WTC11 (cell line): ENCODE measurements at regions not wholly inside any gene's neighbourhood (a gene's known extent, or its start where the extent isn't known, plus 50 kb on each side); places are given as distances from the start of the nearest gene placed in this dataset.

ENCODE experiments used
- ATAC-seq: fragments of 200-7000 bp; cut with Tn5 transposase; 2 replicates; pipeline ENCODE4 v1.10.0; 2021; ENCODE audit warnings: mild to moderate bottlenecking, moderate library complexity
- CTCF ChIA-PET: fragments of 300-600 bp; sonication (Branson Sonifier 250); formaldehyde crosslinking; loops from one replicate; lab custom pipeline; 2021; ENCODE audit warnings: antibody characterized with exemption; lab: Charles Lee
- POLR2A ChIA-PET: fragments of 350-600 bp; sonication (Branson Sonifier 250); formaldehyde crosslinking; loops from one replicate; lab custom pipeline; 2021; ENCODE audit warnings: antibody characterized with exemption; lab: Charles Lee
- DNase-seq: peaks from one replicate; pipeline ENCODE4 v3.0.0; 2021; ENCODE audit warnings: low spot score
- H3K27ac Mint-ChIP-seq: 2 replicates; pipeline ENCODE4 v1.8.0; 2021; ENCODE audit warnings: mixed read lengths
- H3K27me3 Mint-ChIP-seq: 2 replicates; pipeline ENCODE4 v1.8.0; 2021; ENCODE audit warnings: low read depth, mild to moderate bottlenecking, moderate library complexity, mixed read lengths
- H3K36me3 Mint-ChIP-seq: 2 replicates; pipeline ENCODE4 v1.8.0; 2021; ENCODE audit warnings: mixed read lengths
- H3K4me1 Mint-ChIP-seq: 2 replicates; pipeline ENCODE4 v1.8.0; 2022; ENCODE audit warnings: mixed read lengths
- H3K4me3 Mint-ChIP-seq: 2 replicates; pipeline ENCODE4 v1.8.0; 2021; ENCODE audit warnings: mild to moderate bottlenecking, moderate library complexity, mixed read lengths
- H3K9me3 Mint-ChIP-seq: 2 replicates; pipeline ENCODE4 v1.8.0; 2021; ENCODE audit warnings: mixed read lengths
- FOXJ3 ChIP-seq: sonication (generic); formaldehyde crosslinking; IDR thresholded peaks from 2 replicates; pipeline ENCODE4 v1.9.0; 2021; ENCODE audit warnings: missing genetic modification reagents, mild to moderate bottlenecking, borderline replicate concordance
- FOXK1 ChIP-seq: sonication (generic); formaldehyde crosslinking; IDR thresholded peaks from 2 replicates; pipeline ENCODE4 v1.8.0; 2022; ENCODE audit warnings: mild to moderate bottlenecking, moderate library complexity, missing genetic modification reagents
- HMGA2 ChIP-seq: fragments of 250-450 bp; sonication (Bioruptor Pico); IDR thresholded peaks from 2 replicates; pipeline ENCODE4 v1.4.0; 2021; ENCODE audit warnings: mild to moderate bottlenecking, moderate library complexity
- JUN ChIP-seq: sonication (generic); formaldehyde crosslinking; IDR thresholded peaks from 2 replicates; pipeline ENCODE4 v1.8.0; 2023; ENCODE audit warnings: mild to moderate bottlenecking, missing genetic modification reagents
- NFYB ChIP-seq: sonication (generic); formaldehyde crosslinking; conservative IDR thresholded peaks from 2 replicates; pipeline ENCODE4 v1.8.0; 2022; ENCODE audit warnings: low read depth, missing genetic modification reagents
- PRRX2 ChIP-seq: fragments of 250-450 bp; sonication (Bioruptor Pico); IDR thresholded peaks from 2 replicates; pipeline ENCODE4 v1.8.0; 2021; ENCODE audit warnings: mild to moderate bottlenecking
- SMAD4 ChIP-seq: sonication (generic); formaldehyde crosslinking; IDR thresholded peaks from 2 replicates; pipeline ENCODE4 v1.8.0; 2022; ENCODE audit warnings: mild to moderate bottlenecking, missing genetic modification reagents
- ZNF138 ChIP-seq: sonication (generic); formaldehyde crosslinking; conservative IDR thresholded peaks from 2 replicates; pipeline ENCODE4 v1.8.1; 2022; ENCODE audit warnings: mild to moderate bottlenecking, moderate library complexity, missing genetic modification reagents
- ZNF416 ChIP-seq: fragments of 250-450 bp; sonication (Bioruptor Pico); IDR thresholded peaks from 2 replicates; pipeline ENCODE4 v1.9.0; 2021; ENCODE audit warnings: mild to moderate bottlenecking, inconsistent platforms
- TF ChIP-seq, protein P1 (sequence below): fragments of 250-450 bp; sonication (Bioruptor Pico); IDR thresholded peaks from 2 replicates; pipeline ENCODE4 v1.9.0; 2021; ENCODE audit warnings: mild to moderate bottlenecking
- TF ChIP-seq, protein P2 (sequence below): sonication (generic); formaldehyde crosslinking; IDR thresholded peaks from 2 replicates; pipeline ENCODE4 v1.8.1; 2022; ENCODE audit warnings: low read depth, mild to moderate bottlenecking, moderate library complexity, missing genetic modification reagents, borderline replicate concordance
- TF ChIP-seq, protein P3 (sequence below): fragments of 250-450 bp; sonication (Bioruptor Pico); IDR thresholded peaks from 2 replicates; pipeline ENCODE4 v1.8.0; 2021; ENCODE audit warnings: mild to moderate bottlenecking
- TF ChIP-seq, protein P4 (sequence below): sonication (generic); formaldehyde crosslinking; IDR thresholded peaks from 2 replicates; pipeline ENCODE4 v1.8.1; 2023; ENCODE audit warnings: mild to moderate bottlenecking, missing genetic modification reagents
- TF ChIP-seq, protein P5 (sequence below): sonication (generic); formaldehyde crosslinking; IDR thresholded peaks from 2 replicates; pipeline ENCODE4 v1.8.0; 2022; ENCODE audit warnings: missing genetic modification reagents
- TF ChIP-seq, protein P6 (sequence below): sonication (generic); formaldehyde crosslinking; IDR thresholded peaks from 2 replicates; pipeline ENCODE4 v1.8.1; 2023; ENCODE audit warnings: mild to moderate bottlenecking, missing genetic modification reagents, moderate library complexity
- TF ChIP-seq, protein P7 (sequence below): sonication (generic); formaldehyde crosslinking; IDR thresholded peaks from 2 replicates; pipeline ENCODE4 v1.8.1; 2023; ENCODE audit warnings: mild to moderate bottlenecking, moderate library complexity, missing genetic modification reagents
- TF ChIP-seq, protein P8 (sequence below): sonication (generic); formaldehyde crosslinking; IDR thresholded peaks from 2 replicates; pipeline ENCODE4 v1.8.1; 2023; ENCODE audit warnings: mild to moderate bottlenecking, missing genetic modification reagents

DNA sequence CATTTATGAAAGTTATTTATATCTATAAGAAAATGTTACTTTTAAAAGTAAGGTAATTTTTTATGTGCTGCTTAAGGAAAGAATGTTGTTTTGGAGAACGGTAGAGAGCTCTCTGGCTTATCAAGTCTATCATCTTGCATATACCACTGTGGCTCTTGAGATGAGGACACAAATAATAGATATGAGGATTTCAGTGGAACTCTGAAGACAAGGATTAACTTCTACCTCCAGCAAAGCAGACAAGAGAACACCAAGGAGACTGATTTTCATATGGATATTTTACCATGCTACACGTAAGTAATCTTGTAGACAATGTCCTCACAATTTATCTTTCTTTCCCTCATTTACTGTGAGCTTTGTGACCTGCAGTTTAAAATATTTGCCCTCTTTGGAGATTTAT is 557.5 kb upstream of the NDST4 start:
- H3K4me1 Mint-ChIP-seq: peaks cover 3% of the 10 kb centered on the region; the same call in 1 of the 2 replicates
- ATAC-seq: no peak
- no peak for DNase-seq
- no peaks in the 10 kb centered on the region for H3K27me3 Mint-ChIP-seq
- no peak overlapping the region for H3K4me3 Mint-ChIP-seq
- H3K27ac Mint-ChIP-seq: no peak overlapping the region
- TF ChIP-seq, protein P1, sequence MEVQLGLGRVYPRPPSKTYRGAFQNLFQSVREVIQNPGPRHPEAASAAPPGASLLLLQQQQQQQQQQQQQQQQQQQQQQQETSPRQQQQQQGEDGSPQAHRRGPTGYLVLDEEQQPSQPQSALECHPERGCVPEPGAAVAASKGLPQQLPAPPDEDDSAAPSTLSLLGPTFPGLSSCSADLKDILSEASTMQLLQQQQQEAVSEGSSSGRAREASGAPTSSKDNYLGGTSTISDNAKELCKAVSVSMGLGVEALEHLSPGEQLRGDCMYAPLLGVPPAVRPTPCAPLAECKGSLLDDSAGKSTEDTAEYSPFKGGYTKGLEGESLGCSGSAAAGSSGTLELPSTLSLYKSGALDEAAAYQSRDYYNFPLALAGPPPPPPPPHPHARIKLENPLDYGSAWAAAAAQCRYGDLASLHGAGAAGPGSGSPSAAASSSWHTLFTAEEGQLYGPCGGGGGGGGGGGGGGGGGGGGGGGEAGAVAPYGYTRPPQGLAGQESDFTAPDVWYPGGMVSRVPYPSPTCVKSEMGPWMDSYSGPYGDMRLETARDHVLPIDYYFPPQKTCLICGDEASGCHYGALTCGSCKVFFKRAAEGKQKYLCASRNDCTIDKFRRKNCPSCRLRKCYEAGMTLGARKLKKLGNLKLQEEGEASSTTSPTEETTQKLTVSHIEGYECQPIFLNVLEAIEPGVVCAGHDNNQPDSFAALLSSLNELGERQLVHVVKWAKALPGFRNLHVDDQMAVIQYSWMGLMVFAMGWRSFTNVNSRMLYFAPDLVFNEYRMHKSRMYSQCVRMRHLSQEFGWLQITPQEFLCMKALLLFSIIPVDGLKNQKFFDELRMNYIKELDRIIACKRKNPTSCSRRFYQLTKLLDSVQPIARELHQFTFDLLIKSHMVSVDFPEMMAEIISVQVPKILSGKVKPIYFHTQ (CRISPR knock-in tag): no peak
- TF ChIP-seq NFYB (CRISPR knock-in tag) (no peak), FOXK1 (CRISPR knock-in tag) (no peak), ZNF138 (CRISPR knock-in tag) (no peak), HMGA2 (no peak)
- TF ChIP-seq, protein P2, sequence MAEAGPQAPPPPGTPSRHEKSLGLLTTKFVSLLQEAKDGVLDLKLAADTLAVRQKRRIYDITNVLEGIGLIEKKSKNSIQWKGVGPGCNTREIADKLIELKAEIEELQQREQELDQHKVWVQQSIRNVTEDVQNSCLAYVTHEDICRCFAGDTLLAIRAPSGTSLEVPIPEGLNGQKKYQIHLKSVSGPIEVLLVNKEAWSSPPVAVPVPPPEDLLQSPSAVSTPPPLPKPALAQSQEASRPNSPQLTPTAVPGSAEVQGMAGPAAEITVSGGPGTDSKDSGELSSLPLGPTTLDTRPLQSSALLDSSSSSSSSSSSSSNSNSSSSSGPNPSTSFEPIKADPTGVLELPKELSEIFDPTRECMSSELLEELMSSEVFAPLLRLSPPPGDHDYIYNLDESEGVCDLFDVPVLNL (CRISPR knock-in tag): no peak
- TF ChIP-seq, protein P3, sequence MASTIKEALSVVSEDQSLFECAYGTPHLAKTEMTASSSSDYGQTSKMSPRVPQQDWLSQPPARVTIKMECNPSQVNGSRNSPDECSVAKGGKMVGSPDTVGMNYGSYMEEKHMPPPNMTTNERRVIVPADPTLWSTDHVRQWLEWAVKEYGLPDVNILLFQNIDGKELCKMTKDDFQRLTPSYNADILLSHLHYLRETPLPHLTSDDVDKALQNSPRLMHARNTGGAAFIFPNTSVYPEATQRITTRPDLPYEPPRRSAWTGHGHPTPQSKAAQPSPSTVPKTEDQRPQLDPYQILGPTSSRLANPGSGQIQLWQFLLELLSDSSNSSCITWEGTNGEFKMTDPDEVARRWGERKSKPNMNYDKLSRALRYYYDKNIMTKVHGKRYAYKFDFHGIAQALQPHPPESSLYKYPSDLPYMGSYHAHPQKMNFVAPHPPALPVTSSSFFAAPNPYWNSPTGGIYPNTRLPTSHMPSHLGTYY: no peak
- TF ChIP-seq, protein P4, sequence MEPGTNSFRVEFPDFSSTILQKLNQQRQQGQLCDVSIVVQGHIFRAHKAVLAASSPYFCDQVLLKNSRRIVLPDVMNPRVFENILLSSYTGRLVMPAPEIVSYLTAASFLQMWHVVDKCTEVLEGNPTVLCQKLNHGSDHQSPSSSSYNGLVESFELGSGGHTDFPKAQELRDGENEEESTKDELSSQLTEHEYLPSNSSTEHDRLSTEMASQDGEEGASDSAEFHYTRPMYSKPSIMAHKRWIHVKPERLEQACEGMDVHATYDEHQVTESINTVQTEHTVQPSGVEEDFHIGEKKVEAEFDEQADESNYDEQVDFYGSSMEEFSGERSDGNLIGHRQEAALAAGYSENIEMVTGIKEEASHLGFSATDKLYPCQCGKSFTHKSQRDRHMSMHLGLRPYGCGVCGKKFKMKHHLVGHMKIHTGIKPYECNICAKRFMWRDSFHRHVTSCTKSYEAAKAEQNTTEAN: no peak
- TF ChIP-seq, protein P5, sequence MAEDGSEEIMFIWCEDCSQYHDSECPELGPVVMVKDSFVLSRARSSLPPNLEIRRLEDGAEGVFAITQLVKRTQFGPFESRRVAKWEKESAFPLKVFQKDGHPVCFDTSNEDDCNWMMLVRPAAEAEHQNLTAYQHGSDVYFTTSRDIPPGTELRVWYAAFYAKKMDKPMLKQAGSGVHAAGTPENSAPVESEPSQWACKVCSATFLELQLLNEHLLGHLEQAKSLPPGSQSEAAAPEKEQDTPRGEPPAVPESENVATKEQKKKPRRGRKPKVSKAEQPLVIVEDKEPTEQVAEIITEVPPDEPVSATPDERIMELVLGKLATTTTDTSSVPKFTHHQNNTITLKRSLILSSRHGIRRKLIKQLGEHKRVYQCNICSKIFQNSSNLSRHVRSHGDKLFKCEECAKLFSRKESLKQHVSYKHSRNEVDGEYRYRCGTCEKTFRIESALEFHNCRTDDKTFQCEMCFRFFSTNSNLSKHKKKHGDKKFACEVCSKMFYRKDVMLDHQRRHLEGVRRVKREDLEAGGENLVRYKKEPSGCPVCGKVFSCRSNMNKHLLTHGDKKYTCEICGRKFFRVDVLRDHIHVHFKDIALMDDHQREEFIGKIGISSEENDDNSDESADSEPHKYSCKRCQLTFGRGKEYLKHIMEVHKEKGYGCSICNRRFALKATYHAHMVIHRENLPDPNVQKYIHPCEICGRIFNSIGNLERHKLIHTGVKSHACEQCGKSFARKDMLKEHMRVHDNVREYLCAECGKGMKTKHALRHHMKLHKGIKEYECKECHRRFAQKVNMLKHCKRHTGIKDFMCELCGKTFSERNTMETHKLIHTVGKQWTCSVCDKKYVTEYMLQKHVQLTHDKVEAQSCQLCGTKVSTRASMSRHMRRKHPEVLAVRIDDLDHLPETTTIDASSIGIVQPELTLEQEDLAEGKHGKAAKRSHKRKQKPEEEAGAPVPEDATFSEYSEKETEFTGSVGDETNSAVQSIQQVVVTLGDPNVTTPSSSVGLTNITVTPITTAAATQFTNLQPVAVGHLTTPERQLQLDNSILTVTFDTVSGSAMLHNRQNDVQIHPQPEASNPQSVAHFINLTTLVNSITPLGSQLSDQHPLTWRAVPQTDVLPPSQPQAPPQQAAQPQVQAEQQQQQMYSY: no peak
- no peaks in the 10 kb centered on the region for H3K9me3 Mint-ChIP-seq
- ChIA-PET CTCF (no interaction called here), POLR2A (no interaction called here)
- no peaks in the 10 kb centered on the region for H3K36me3 Mint-ChIP-seq

DNA sequence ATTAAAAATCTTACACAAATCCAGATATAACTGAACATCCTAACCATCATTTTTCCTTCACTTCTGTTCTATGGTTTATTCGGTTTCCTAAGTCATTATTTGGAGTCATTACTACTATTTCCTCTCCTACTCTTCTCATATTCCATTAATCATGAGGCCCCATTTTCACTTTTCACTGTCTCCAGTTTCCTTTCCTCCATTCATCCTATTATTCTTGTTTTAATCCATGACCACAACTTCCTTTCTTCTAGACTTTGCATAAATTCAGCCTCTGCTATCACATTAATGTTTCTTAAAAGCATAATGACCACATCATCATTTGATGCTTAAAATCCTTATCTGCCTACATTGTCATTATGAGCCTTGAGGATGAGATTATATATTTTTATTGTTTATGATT is 555.0 kb upstream of the NDST4 start:
- ATAC-seq (no peak), DNase-seq (no peak)
- Mint-ChIP-seq H3K9me3 (no peaks in the 10 kb centered on the region), H3K27me3 (no peaks in the 10 kb centered on the region), H3K36me3 (no peaks in the 10 kb centered on the region), H3K4me3 (no peak overlapping the region), H3K27ac (no peak overlapping the region), H3K4me1 (peaks cover 11% of the 10 kb centered on the region)
- ChIA-PET POLR2A (no interaction called here), CTCF (no interaction called here)
- TF ChIP-seq ZNF416 (CRISPR knock-in tag) (no peak), JUN (CRISPR knock-in tag) (no peak), PRRX2 (no peak), FOXJ3 (CRISPR knock-in tag) (no peak), FOXK1 (CRISPR knock-in tag) (no peak), SMAD4 (no peak), NFYB (CRISPR knock-in tag) (no peak)
- TF ChIP-seq, protein P6, sequence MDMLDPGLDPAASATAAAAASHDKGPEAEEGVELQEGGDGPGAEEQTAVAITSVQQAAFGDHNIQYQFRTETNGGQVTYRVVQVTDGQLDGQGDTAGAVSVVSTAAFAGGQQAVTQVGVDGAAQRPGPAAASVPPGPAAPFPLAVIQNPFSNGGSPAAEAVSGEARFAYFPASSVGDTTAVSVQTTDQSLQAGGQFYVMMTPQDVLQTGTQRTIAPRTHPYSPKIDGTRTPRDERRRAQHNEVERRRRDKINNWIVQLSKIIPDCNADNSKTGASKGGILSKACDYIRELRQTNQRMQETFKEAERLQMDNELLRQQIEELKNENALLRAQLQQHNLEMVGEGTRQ (CRISPR knock-in tag): no peak
- TF ChIP-seq, protein P7, sequence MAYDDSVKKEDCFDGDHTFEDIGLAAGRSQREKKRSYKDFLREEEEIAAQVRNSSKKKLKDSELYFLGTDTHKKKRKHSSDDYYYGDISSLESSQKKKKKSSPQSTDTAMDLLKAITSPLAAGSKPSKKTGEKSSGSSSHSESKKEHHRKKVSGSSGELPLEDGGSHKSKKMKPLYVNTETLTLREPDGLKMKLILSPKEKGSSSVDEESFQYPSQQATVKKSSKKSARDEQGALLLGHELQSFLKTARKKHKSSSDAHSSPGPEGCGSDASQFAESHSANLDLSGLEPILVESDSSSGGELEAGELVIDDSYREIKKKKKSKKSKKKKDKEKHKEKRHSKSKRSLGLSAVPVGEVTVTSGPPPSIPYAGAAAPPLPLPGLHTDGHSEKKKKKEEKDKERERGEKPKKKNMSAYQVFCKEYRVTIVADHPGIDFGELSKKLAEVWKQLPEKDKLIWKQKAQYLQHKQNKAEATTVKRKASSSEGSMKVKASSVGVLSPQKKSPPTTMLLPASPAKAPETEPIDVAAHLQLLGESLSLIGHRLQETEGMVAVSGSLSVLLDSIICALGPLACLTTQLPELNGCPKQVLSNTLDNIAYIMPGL (CRISPR knock-in tag): no peak
- TF ChIP-seq, protein P8, sequence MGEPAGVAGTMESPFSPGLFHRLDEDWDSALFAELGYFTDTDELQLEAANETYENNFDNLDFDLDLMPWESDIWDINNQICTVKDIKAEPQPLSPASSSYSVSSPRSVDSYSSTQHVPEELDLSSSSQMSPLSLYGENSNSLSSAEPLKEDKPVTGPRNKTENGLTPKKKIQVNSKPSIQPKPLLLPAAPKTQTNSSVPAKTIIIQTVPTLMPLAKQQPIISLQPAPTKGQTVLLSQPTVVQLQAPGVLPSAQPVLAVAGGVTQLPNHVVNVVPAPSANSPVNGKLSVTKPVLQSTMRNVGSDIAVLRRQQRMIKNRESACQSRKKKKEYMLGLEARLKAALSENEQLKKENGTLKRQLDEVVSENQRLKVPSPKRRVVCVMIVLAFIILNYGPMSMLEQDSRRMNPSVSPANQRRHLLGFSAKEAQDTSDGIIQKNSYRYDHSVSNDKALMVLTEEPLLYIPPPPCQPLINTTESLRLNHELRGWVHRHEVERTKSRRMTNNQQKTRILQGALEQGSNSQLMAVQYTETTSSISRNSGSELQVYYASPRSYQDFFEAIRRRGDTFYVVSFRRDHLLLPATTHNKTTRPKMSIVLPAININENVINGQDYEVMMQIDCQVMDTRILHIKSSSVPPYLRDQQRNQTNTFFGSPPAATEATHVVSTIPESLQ (CRISPR knock-in tag): no peak
- TF ChIP-seq, protein P2 (CRISPR knock-in tag): no peak
